ENCODE measurements at regions not wholly inside any gene's neighbourhood (a gene's known extent, or its start where the extent isn't known, plus 50 kb on each side); places are given as distances from the start of the nearest gene placed in this dataset.

DNA sequence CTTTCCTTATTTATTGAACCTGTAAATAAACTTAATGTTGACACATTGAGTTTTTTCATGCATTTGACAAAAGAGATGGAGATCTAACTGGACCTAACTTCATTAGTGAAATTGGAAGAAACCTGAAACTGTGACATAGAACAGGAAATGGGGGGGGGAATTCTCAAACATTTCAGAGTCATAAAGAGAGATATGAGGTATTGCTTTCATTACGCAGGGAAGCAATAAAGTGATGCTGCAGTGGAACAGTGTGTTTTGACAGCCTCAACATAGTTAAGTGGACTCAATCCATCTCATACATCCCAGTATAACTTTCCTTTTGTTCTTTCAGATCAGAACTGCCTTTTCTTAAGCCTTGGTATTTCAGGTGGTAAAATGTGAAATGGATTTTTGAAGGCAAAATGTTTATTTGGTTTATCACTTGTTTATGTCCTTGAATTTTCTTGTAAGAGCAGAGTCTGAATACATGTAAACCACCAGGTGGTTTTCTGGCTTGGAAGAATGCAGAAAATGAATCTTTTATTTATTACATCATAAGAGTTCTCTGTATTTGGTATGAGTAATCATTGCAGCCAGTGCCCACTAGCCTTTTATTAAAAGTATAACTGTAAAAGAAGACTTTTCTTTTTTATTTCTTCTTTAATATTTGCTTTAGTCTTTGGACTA is 132.5 kb downstream of the ZNF326 start:
- no peak overlapping the region for H3K4me2 ChIP-seq (ENCODE audit: insufficient read depth, low read length)
- no peak overlapping the region for H3K9ac ChIP-seq (replicated peaks; ENCODE audit: extremely low read depth, insufficient read depth, low read length)
- H3K9me3 ChIP-seq (replicated peaks; ENCODE audit: control insufficient read depth, insufficient read depth, low read length), result no peaks in the 10 kb centered on the region
- H3K9me1 ChIP-seq (replicated peaks; ENCODE audit: control insufficient read depth, extremely low read depth, insufficient read depth, low read length), result no peaks in the 10 kb centered on the region
- dilution Hi-C loops (cut with MboI; ENCODE audit: extremely low pct_ligation_motif_present, low sequenced_read_pairs) (no loop called here), intact Hi-C loops (cut with micrococcal nuclease) (no loop called here)
- H3K4me3 ChIP-seq (replicated peaks in 1 of 3; ENCODE audit: insufficient read depth in 1 of 3, low read depth in 1 of 3, low read length in 3 of 3), result no peak overlapping the region
- TF ChIP-seq CTCF (IDR thresholded peaks at IDR 0.05; ENCODE audit: extremely low read depth in 1 of 2, insufficient read depth in 1 of 2, low read depth in 1 of 2, low read length in 2 of 2), result no peak
- TF ChIP-seq FOS (IDR thresholded peaks at IDR 0.05; ENCODE audit: borderline replicate concordance, insufficient read depth, low read length), result no peak
- TF ChIP-seq EZH2 (IDR thresholded peaks at IDR 0.05; ENCODE audit: borderline replicate concordance, low read depth, low read length, severe bottlenecking), result no peak
- TF ChIP-seq MYC (IDR thresholded peaks at IDR 0.05; ENCODE audit: low read depth, low read length), result no peak
- TF ChIP-seq POLR2A (IDR thresholded peaks at IDR 0.05; ENCODE audit: low read depth, low read length), result no peak
- no peak for TF ChIP-seq MAX (IDR thresholded peaks at IDR 0.05; ENCODE audit: insufficient read depth, insufficient read length)
- no peak for TF ChIP-seq POLR2AphosphoS5 (IDR thresholded peaks at IDR 0.05; ENCODE audit: insufficient read depth, low read depth, low read length)
- no peak for TF ChIP-seq JUN (IDR thresholded peaks at IDR 0.05; ENCODE audit: borderline replicate concordance, insufficient read depth, insufficient read length, low read depth)
- TF ChIP-seq GATA2 (IDR thresholded peaks at IDR 0.05; ENCODE audit: insufficient read depth, insufficient read length, low read depth, low read length), result no peak
- BruUV-seq (replicated peaks), result no TSS peak
- no peaks in the 10 kb centered on the region for H3K36me3 ChIP-seq (ENCODE audit: control insufficient read depth in 2 of 2, extremely low read depth in 1 of 2, insufficient read depth in 2 of 2, low read length in 2 of 2)
- no peak overlapping the region for H3K27ac ChIP-seq (ENCODE audit: insufficient read depth, low read depth, low read length)
- DNase-seq (ENCODE audit: low read depth, low spot score) (no peak), FAIRE-seq (no peak)
- H3K79me2 ChIP-seq (ENCODE audit: control insufficient read depth, insufficient read depth, low read length), result no peaks in the 10 kb centered on the region
- no peaks in the 10 kb centered on the region for H3K27me3 ChIP-seq (ENCODE audit: control insufficient read depth in 2 of 2, insufficient read depth in 2 of 2, low read length in 2 of 2)
- CTCF ChIA-PET, result no interaction called here
- no peaks in the 10 kb centered on the region for H4K20me1 ChIP-seq (replicated peaks; ENCODE audit: control insufficient read depth, extremely low read depth, insufficient read depth, low read length)
- no peaks in the 10 kb centered on the region for H3K4me1 ChIP-seq (ENCODE audit: control insufficient read depth, extremely low read depth, insufficient read depth, low read length)
- H2AFZ ChIP-seq (ENCODE audit: low read depth, low read length), result no peak overlapping the region
- POLR2A ChIA-PET, result no interaction called here

Measured in endothelial cell of umbilical vein (primary cell).